Activated B cell treated with CpG ODN at 0.5 μM for 24 hours (primary cell): ENCODE measurements at regions not wholly inside any gene's neighbourhood (a gene's known extent, or its start where the extent isn't known, plus 50 kb on each side); places are given as distances from the start of the nearest gene placed in this dataset.

ENCODE experiments used
- ATAC-seq: fragments of 200-7000 bp; cut with Tn5 transposase; one replicate; pipeline ENCODE4 v1.10.0; 2021; ENCODE audit warnings: low read depth, mild to moderate bottlenecking, moderate library complexity
- CTCF ChIA-PET: fragments of 350-600 bp; sonication (Branson Sonifier 250); formaldehyde crosslinking; loops from one replicate; lab custom pipeline; 2021; ENCODE audit warnings: antibody characterized with exemption; lab: Charles Lee
- POLR2A ChIA-PET: fragments of 350-600 bp; sonication (Branson Sonifier 250); formaldehyde crosslinking; loops from one replicate; lab custom pipeline; 2021; ENCODE audit warnings: antibody characterized with exemption; lab: Charles Lee
- DNase-seq: peaks from one replicate; pipeline ENCODE4 v3.0.0; 2022
- H3K27ac Mint-ChIP-seq: one replicate; pipeline ENCODE4 v1.8.0; 2020; ENCODE audit warnings: mixed read lengths
- H3K27me3 Mint-ChIP-seq: one replicate; pipeline ENCODE4 v1.8.0; 2021; ENCODE audit warnings: mixed read lengths
- H3K36me3 Mint-ChIP-seq: one replicate; pipeline ENCODE4 v1.8.0; 2021; ENCODE audit warnings: low read depth, mixed read lengths
- H3K4me1 Mint-ChIP-seq: one replicate; pipeline ENCODE4 v1.8.0; 2021; ENCODE audit warnings: mixed read lengths
- H3K4me3 Mint-ChIP-seq: one replicate; pipeline ENCODE4 v1.8.0; 2020; ENCODE audit warnings: mild to moderate bottlenecking, mixed read lengths
- H3K9me3 Mint-ChIP-seq: one replicate; pipeline ENCODE4 v1.8.0; 2020; ENCODE audit warnings: mixed read lengths
- CTCF ChIP-seq: fragments of 200-600 bp; IDR thresholded peaks from one replicate; pipeline ENCODE4 v1.8.0; 2022; ENCODE audit warnings: antibody characterized with exemption, mild to moderate bottlenecking
- intact Hi-C: fragments of 100-400 bp; cut with micrococcal nuclease; formaldehyde crosslinking; loops from one replicate; pipeline ENCODE4 v1.15.1; 2024

GRCh38 chr17:79425686-79426085 lies 185.2 kb downstream of the RBFOX3 start:
- no peaks in the 10 kb centered on the region for H3K36me3 Mint-ChIP-seq
- no peak overlapping the region for H3K27ac Mint-ChIP-seq
- POLR2A ChIA-PET = no interaction called here
- DNase-seq = no peak
- peaks cover 30% of the 10 kb centered on the region for H3K27me3 Mint-ChIP-seq
- no peaks in the 10 kb centered on the region for H3K9me3 Mint-ChIP-seq
- CTCF ChIA-PET = no interaction called here
- no peak for ATAC-seq
- H3K4me3 Mint-ChIP-seq = no peak overlapping the region
- no peak for TF ChIP-seq CTCF
- intact Hi-C loops = no loop called here
- no peaks in the 10 kb centered on the region for H3K4me1 Mint-ChIP-seq

GRCh38 chr17:79424471-79425185 lies 186.2 kb downstream of the RBFOX3 start:
- H3K4me3 Mint-ChIP-seq = no peak overlapping the region
- ChIA-PET CTCF (interaction anchor here (0.6 kb wide), 1 partner anchor 406 kb away, joined by 3 read pairs; no protein-coding TSS in a partner anchor), POLR2A (no interaction called here)
- no peak for DNase-seq
- TF ChIP-seq CTCF = no peak
- H3K36me3 Mint-ChIP-seq = no peaks in the 10 kb centered on the region
- no peak overlapping the region for H3K27ac Mint-ChIP-seq
- no peaks in the 10 kb centered on the region for H3K4me1 Mint-ChIP-seq
- H3K27me3 Mint-ChIP-seq = peaks cover 30% of the 10 kb centered on the region
- no peak for ATAC-seq
- H3K9me3 Mint-ChIP-seq = no peaks in the 10 kb centered on the region
- intact Hi-C loops = no loop called here

GRCh38 chr17:79423811-79424465 lies 186.9 kb downstream of the RBFOX3 start:
- ChIA-PET POLR2A (no interaction called here), CTCF (no interaction called here)
- no peak for TF ChIP-seq CTCF
- Mint-ChIP-seq H3K27me3 (peaks cover 26% of the 10 kb centered on the region), H3K36me3 (no peaks in the 10 kb centered on the region), H3K4me3 (no peak overlapping the region), H3K9me3 (no peaks in the 10 kb centered on the region), H3K27ac (no peak overlapping the region), H3K4me1 (no peaks in the 10 kb centered on the region)
- DNase-seq = no peak
- no peak for ATAC-seq
- intact Hi-C loops = no loop called here

GRCh38 chr17:79422236-79422635 lies 188.6 kb downstream of the RBFOX3 start:
- no peaks in the 10 kb centered on the region for H3K4me1 Mint-ChIP-seq
- CTCF ChIA-PET = no interaction called here
- DNase-seq (no peak), ATAC-seq (no peak)
- no peaks in the 10 kb centered on the region for H3K9me3 Mint-ChIP-seq
- intact Hi-C loops = no loop called here
- POLR2A ChIA-PET = no interaction called here
- no peaks in the 10 kb centered on the region for H3K36me3 Mint-ChIP-seq
- no peak overlapping the region for H3K4me3 Mint-ChIP-seq
- TF ChIP-seq CTCF = no peak
- H3K27me3 Mint-ChIP-seq = peaks cover 22% of the 10 kb centered on the region
- no peak overlapping the region for H3K27ac Mint-ChIP-seq

GRCh38 chr17:79420318-79421243 lies 190.3 kb downstream of the RBFOX3 start:
- Mint-ChIP-seq H3K4me3 (no peak overlapping the region), H3K4me1 (no peaks in the 10 kb centered on the region), H3K36me3 (no peaks in the 10 kb centered on the region), H3K27me3 (peaks cover 16% of the 10 kb centered on the region), H3K27ac (no peak overlapping the region), H3K9me3 (no peaks in the 10 kb centered on the region)
- ATAC-seq (no peak), DNase-seq (no peak)
- POLR2A ChIA-PET = no interaction called here
- CTCF ChIA-PET = no interaction called here
- TF ChIP-seq CTCF = no peak
- intact Hi-C loops = no loop called here
